ENCODE measurements at regions not wholly inside any gene's neighbourhood (a gene's known extent, or its start where the extent isn't known, plus 50 kb on each side); places are given as distances from the start of the nearest gene placed in this dataset.

GRCh38 chrX:104329731-104330130, 75.0 kb upstream of the ESX1 start:
- TF ChIP-seq CTCF (conservative IDR thresholded peaks at IDR 0.05; ENCODE audit: low read length): no peak
- no peak for TF ChIP-seq EZH2phosphoT487 (IDR thresholded peaks at IDR 0.05; ENCODE audit: borderline replicate concordance)
